BE2C (cell line): ENCODE measurements at regions not wholly inside any gene's neighbourhood (a gene's known extent, or its start where the extent isn't known, plus 50 kb on each side); places are given as distances from the start of the nearest gene placed in this dataset.

Source experiments
- DNase-seq: peaks from one replicate; pipeline ENCODE4 v3.0.0-alpha.2; 2020
- H3K27me3 ChIP-seq: fragments of 250-450 bp; sonication (Bioruptor Pico); 2 replicates; pipeline ENCODE4 v1.5.1; 2020; ENCODE audit warnings: mild to moderate bottlenecking
- H3K36me3 ChIP-seq: fragments of 250-450 bp; sonication (Bioruptor Pico); 2 replicates; pipeline ENCODE4 v1.5.1; 2020; ENCODE audit warnings: mild to moderate bottlenecking
- H3K4me1 ChIP-seq: fragments of 250-450 bp; sonication (Bioruptor Pico); 2 replicates; pipeline ENCODE4 v1.5.1; 2020
- H3K4me3 ChIP-seq: 2 replicates; pipeline ENCODE4 v1.5.1; 2011; ENCODE audit warnings: low read depth, low read length
- H3K9me3 ChIP-seq: fragments of 250-450 bp; sonication (Bioruptor Pico); 2 replicates; pipeline ENCODE4 v1.5.1; 2020
- CTCF ChIP-seq: IDR thresholded peaks from 2 replicates; pipeline ENCODE4 v1.5.1; 2012; ENCODE audit warnings: mild to moderate bottlenecking, low read depth, low read length

DNA sequence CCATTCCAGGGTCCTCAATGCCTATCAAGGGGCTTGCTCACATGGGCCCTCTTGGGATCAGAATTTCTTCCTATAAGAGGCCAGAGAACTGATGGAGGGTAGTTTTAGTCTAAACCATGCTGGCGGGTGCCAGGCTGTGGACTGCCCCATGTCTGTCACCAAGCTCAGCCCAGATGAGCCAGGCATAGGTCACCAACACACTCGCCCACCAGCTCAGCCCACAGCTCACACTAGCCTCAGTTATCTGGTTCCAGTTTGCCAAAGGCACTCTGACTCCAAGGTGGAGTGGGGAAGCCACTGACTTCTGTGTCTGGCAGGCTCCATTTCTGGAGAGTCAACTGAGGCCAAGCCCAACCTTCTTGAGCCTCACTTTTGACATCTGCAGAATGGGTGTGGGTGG is 50.7 kb upstream of the INSYN1 start:
- Histone ChIP-seq H3K4me3 (no peak overlapping the region), H3K27me3 (no peaks in the 10 kb centered on the region), H3K36me3 (no peaks in the 10 kb centered on the region), H3K9me3 (no peaks in the 10 kb centered on the region), H3K4me1 (no peaks in the 10 kb centered on the region)
- TF ChIP-seq CTCF, result no peak
- DNase-seq, result no peak

GRCh38 chr15:73805504-73806089 is 52.4 kb upstream of the INSYN1 start:
- Histone ChIP-seq H3K9me3 (no peaks in the 10 kb centered on the region), H3K4me3 (no peak overlapping the region), H3K4me1 (no peaks in the 10 kb centered on the region), H3K27me3 (no peaks in the 10 kb centered on the region), H3K36me3 (no peaks in the 10 kb centered on the region)
- no peak for TF ChIP-seq CTCF
- DNase-seq, result no peak

DNA sequence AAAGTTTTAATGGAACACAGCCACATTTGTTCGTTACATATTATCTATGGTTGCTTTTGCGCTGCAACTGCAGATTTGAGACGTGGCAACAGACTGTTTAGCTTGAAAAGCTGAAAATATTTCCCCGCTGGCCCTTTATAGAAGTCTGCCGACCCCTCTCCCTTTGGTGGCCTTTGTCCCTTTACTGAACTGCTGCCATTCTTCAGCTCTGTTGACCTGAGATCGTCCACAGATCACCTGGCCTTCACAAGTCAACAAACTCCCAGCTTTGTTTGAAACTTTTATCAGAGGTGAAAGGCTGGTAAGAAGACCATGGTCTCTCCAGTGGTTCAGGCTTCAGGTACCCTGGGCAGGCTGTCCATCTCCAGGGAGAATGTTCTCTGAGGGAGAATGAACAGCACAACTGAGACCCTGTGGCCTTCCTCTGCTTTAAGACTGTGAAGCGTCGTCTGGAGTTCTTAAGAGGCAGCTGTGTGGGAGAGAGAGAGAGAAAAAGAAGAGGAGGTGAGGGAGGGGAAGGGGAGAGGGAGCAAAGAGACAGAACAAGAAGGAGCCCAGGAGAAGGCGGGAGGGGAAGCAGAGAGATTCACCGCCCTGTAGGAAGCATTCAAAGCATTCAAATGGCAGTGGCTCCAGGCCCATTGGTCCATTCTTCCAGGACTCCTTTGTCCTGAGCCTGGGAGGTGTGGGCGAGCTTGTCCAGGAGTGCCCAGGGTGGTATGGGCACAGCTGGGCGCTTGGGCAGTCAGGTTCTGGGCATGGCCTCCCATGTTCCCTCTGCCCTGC is 53.7 kb upstream of the INSYN1 start:
- no peaks in the 10 kb centered on the region for H3K36me3 ChIP-seq
- DNase-seq, result no peak
- H3K27me3 ChIP-seq, result no peaks in the 10 kb centered on the region
- H3K4me3 ChIP-seq, result no peak overlapping the region
- TF ChIP-seq CTCF, result no peak
- H3K4me1 ChIP-seq, result no peaks in the 10 kb centered on the region
- H3K9me3 ChIP-seq, result no peaks in the 10 kb centered on the region

DNA sequence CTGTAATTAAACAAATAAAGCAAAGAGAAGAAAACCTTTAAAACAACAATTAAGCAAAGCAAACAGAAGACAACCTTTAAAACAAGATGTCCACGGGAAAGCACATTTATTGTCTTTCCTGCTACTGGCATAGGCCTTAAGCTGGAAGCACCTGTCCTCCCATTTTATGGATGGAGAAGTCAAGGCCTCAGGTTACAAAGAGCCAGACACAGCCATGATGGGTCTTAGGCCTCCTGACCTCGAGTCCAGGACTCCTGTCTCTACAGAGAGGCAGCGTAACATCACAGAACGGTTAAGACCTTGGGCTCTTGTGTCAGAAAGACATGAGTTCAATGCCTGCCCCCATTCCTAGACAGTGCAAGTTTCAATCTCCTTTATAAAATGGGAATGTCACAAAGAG is 54.7 kb upstream of the INSYN1 start:
- DNase-seq, result no peak

GRCh38 chr15:73809728-73810501 is 56.8 kb upstream of the INSYN1 start:
- Histone ChIP-seq H3K4me1 (no peaks in the 10 kb centered on the region), H3K4me3 (no peak overlapping the region), H3K27me3 (no peaks in the 10 kb centered on the region), H3K36me3 (no peaks in the 10 kb centered on the region), H3K9me3 (no peaks in the 10 kb centered on the region)
- TF ChIP-seq CTCF, result no peak
- peak; percentile 26 for DNase-seq

More for the DNA sequence above, 54.7 kb upstream of the INSYN1 start:
- no peak for TF ChIP-seq CTCF
- no peak overlapping the region for H3K4me3 ChIP-seq
- no peaks in the 10 kb centered on the region for H3K27me3 ChIP-seq
- H3K9me3 ChIP-seq, result no peaks in the 10 kb centered on the region
- no peaks in the 10 kb centered on the region for H3K36me3 ChIP-seq
- H3K4me1 ChIP-seq, result no peaks in the 10 kb centered on the region
